OCI-LY7 (cell line): ENCODE measurements at regions not wholly inside any gene's neighbourhood (a gene's known extent, or its start where the extent isn't known, plus 50 kb on each side); places are given as distances from the start of the nearest gene placed in this dataset.

Source experiments
- BruUV-seq: library from RNA; stranded (reverse); fragments of 400-500 nt; replicated peaks from 2 replicates; lab custom pipeline; 2021; lab: Mats Ljungman, UMichigan
- CTCF ChIA-PET: fragments of 300-600 bp; sonication (Branson Sonifier 250); formaldehyde crosslinking; loops from one replicate; lab custom pipeline; 2022; ENCODE audit warnings: antibody characterized with exemption; ENCODE audit not compliant: unreplicated experiment; lab: Charles Lee
- POLR2A ChIA-PET: fragments of 300-600 bp; sonication (Branson Sonifier 250); formaldehyde crosslinking; loops from one replicate; lab custom pipeline; 2022; ENCODE audit warnings: antibody characterized with exemption; lab: Charles Lee
- DNase-seq: peaks from one replicate; pipeline ENCODE4 v3.0.0-alpha.2; 2015; ENCODE audit warnings: low spot score
- H2AFZ ChIP-seq: fragments of 200-600 bp; sonication (generic), shearing (Covaris generic); 2 replicates; pipeline ENCODE4 v1.6.1; 2014; ENCODE audit warnings: mild to moderate bottlenecking, antibody characterized with exemption, low read length, moderate library complexity
- H3K27ac ChIP-seq: fragments of 200-600 bp; sonication (generic); 2 replicates; pipeline ENCODE4 v1.5.1; 2014; ENCODE audit warnings: mixed run types, low read depth, mild to moderate bottlenecking, moderate library complexity, low read length, inconsistent platforms; ENCODE audit not compliant: poor library complexity, severe bottlenecking
- H3K36me3 ChIP-seq: fragments of 200-600 bp; sonication (generic); 2 replicates; pipeline ENCODE4 v1.6.1; 2014; ENCODE audit warnings: mild to moderate bottlenecking, antibody characterized with exemption, low read length, moderate library complexity, mixed read lengths; ENCODE audit not compliant: insufficient read depth
- H3K4me1 ChIP-seq: fragments of 200-600 bp; sonication (generic); 2 replicates; pipeline ENCODE4 v1.5.1; 2014; ENCODE audit warnings: mild to moderate bottlenecking, low read length; ENCODE audit not compliant: insufficient read depth, poor library complexity, severe bottlenecking
- H3K4me2 ChIP-seq: fragments of 200-600 bp; sonication (generic); 2 replicates; pipeline ENCODE4 v1.6.1; 2014; ENCODE audit warnings: mild to moderate bottlenecking, low read length
- H3K4me3 ChIP-seq: fragments of 200-600 bp; sonication (generic); 2 replicates; pipeline ENCODE4 v1.5.1; 2014; ENCODE audit warnings: mild to moderate bottlenecking, low read depth, low read length; ENCODE audit not compliant: poor library complexity, severe bottlenecking
- H3K79me2 ChIP-seq: fragments of 200-600 bp; sonication (generic); 2 replicates; pipeline ENCODE4 v1.6.1; 2016; ENCODE audit warnings: low read depth, mild to moderate bottlenecking, low read length, moderate library complexity, mixed read lengths; ENCODE audit not compliant: insufficient read depth
- H3K9me2 ChIP-seq: fragments of 200-600 bp; sonication (generic); 2 replicates; pipeline ENCODE4 v1.6.1; 2016; ENCODE audit warnings: mild to moderate bottlenecking, low read length, mixed read lengths; ENCODE audit not compliant: insufficient read depth
- H3K9me3 ChIP-seq: fragments of 200-600 bp; sonication (generic); 2 replicates; pipeline ENCODE4 v1.6.1; 2014; ENCODE audit warnings: mild to moderate bottlenecking, mixed run types, low read length, mixed read lengths
- H4K20me1 ChIP-seq: fragments of 200-600 bp; sonication (generic); 2 replicates; pipeline ENCODE4 v1.6.1; 2014; ENCODE audit warnings: mild to moderate bottlenecking, antibody characterized with exemption, low read length, moderate library complexity, mixed read lengths; ENCODE audit not compliant: insufficient read depth
- CTCF ChIP-seq: fragments of 200-600 bp; sonication (generic); conservative IDR thresholded peaks from 2 replicates; pipeline ENCODE4 v1.5.1; 2014; ENCODE audit warnings: mild to moderate bottlenecking, antibody characterized with exemption, low read length, moderate library complexity, mixed read lengths
- EZH2phosphoT487 ChIP-seq: fragments of 200-600 bp; sonication (generic); IDR thresholded peaks from 2 replicates; pipeline ENCODE4 v1.6.1; 2018; ENCODE audit warnings: low read depth, borderline replicate concordance, mild to moderate bottlenecking, mixed run types, antibody characterized with exemption, low read length, moderate library complexity, mixed read lengths
- intact Hi-C: fragments of 100-400 bp; cut with micrococcal nuclease; formaldehyde crosslinking; loops from one replicate; pipeline ENCODE4 v1.10.0; 2022; ENCODE audit not compliant: unreplicated experiment

- no peaks in the 10 kb centered on the region for H3K4me1 ChIP-seq
- TF ChIP-seq EZH2phosphoT487 (no peak), CTCF (no peak)
- DNase-seq, result no peak
Measured at GRCh38 chr3:20462226-20462625, 276.2 kb upstream of the SGO1 start.

GRCh38 chr3:20458994-20459716, 273.1 kb upstream of the SGO1 start:
- POLR2A ChIA-PET, result interaction anchor here (2.0 kb wide), 1 partner anchor 12 kb away, joined by 5 read pairs; no protein-coding TSS in a partner anchor
- no peak overlapping the region for H3K4me2 ChIP-seq
- no TSS peak for BruUV-seq
- H3K4me3 ChIP-seq, result no peak overlapping the region
- H3K27ac ChIP-seq, result no peak overlapping the region
- no peaks in the 10 kb centered on the region for H3K4me1 ChIP-seq
- no peaks in the 10 kb centered on the region for H3K9me2 ChIP-seq
- CTCF ChIA-PET, result no interaction called here
- no peak for DNase-seq
- no peaks in the 10 kb centered on the region for H3K9me3 ChIP-seq
- no peaks in the 10 kb centered on the region for H3K36me3 ChIP-seq
- no peak overlapping the region for H2AFZ ChIP-seq
- TF ChIP-seq CTCF (no peak), EZH2phosphoT487 (no peak)
- no peaks in the 10 kb centered on the region for H3K79me2 ChIP-seq
- intact Hi-C loops, result no loop called here
- H4K20me1 ChIP-seq, result no peaks in the 10 kb centered on the region

More at GRCh38 chr3:20462226-20462625, 276.2 kb upstream of the SGO1 start:
- no peak overlapping the region for H3K27ac ChIP-seq
- CTCF ChIA-PET, result no interaction called here
- POLR2A ChIA-PET, result no interaction called here
- no TSS peak for BruUV-seq
- H3K36me3 ChIP-seq, result no peaks in the 10 kb centered on the region
- H4K20me1 ChIP-seq, result no peaks in the 10 kb centered on the region
- H3K4me2 ChIP-seq, result no peak overlapping the region
- H3K9me2 ChIP-seq, result no peaks in the 10 kb centered on the region
- H3K9me3 ChIP-seq, result no peaks in the 10 kb centered on the region
- intact Hi-C loops, result no loop called here
- H3K79me2 ChIP-seq, result no peaks in the 10 kb centered on the region
- no peak overlapping the region for H2AFZ ChIP-seq
- H3K4me3 ChIP-seq, result no peak overlapping the region

- CTCF ChIA-PET, result no interaction called here
- H4K20me1 ChIP-seq, result no peaks in the 10 kb centered on the region
- no peaks in the 10 kb centered on the region for H3K79me2 ChIP-seq
- DNase-seq, result no peak
- no peaks in the 10 kb centered on the region for H3K9me2 ChIP-seq
- intact Hi-C loops, result no loop called here
- no peak overlapping the region for H2AFZ ChIP-seq
- H3K36me3 ChIP-seq, result no peaks in the 10 kb centered on the region
- no peak overlapping the region for H3K27ac ChIP-seq
- no peaks in the 10 kb centered on the region for H3K4me1 ChIP-seq
- TF ChIP-seq EZH2phosphoT487 (no peak), CTCF (no peak)
- POLR2A ChIA-PET, result interaction anchor here (0.7 kb wide), 1 partner anchor 11 kb away, joined by 3 read pairs; no protein-coding TSS in a partner anchor
- H3K9me3 ChIP-seq, result no peaks in the 10 kb centered on the region
- H3K4me2 ChIP-seq, result no peak overlapping the region
- no TSS peak for BruUV-seq
- H3K4me3 ChIP-seq, result no peak overlapping the region
Measured at GRCh38 chr3:20456511-20456910, 270.5 kb upstream of the SGO1 start.
